Renal cortical epithelial cell (primary cell): ENCODE measurements at regions not wholly inside any gene's neighbourhood (a gene's known extent, or its start where the extent isn't known, plus 50 kb on each side); places are given as distances from the start of the nearest gene placed in this dataset.
A peak's percentile ranks its signal among the peaks of the same experiment; 100 is the strongest.

Experiments
- DNase-seq: peaks from one replicate; pipeline ENCODE4 v3.0.0-alpha.2; 2011; ENCODE audit warnings: low read depth

DNA sequence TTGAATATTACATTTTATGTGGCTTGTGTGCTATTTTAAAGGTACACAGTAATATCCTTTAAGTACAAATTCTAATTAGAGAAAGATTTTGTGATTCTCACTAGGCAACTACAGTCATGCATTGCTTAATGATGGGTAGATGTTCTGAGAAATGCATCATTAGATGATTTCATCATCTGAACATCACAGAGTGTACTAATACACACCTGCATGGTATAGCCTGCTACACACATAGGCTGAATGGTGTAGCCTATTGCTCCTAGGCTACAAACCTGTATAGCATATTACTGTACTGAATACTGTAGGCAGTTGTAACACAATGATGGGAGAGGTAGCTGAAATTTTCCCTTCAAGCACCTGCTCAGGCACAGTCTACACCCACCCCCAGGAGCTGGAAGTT lies 217.4 kb upstream of the EOMES start:
- no peak for DNase-seq

GRCh38 chr3:27939940-27940339 lies 217.8 kb upstream of the EOMES start:
- DNase-seq = peak; percentile 32

- DNase-seq = peak; percentile 15
These were observed 221.0 kb upstream of the EOMES start for GRCh38 chr3:27943106-27943505.

DNA sequence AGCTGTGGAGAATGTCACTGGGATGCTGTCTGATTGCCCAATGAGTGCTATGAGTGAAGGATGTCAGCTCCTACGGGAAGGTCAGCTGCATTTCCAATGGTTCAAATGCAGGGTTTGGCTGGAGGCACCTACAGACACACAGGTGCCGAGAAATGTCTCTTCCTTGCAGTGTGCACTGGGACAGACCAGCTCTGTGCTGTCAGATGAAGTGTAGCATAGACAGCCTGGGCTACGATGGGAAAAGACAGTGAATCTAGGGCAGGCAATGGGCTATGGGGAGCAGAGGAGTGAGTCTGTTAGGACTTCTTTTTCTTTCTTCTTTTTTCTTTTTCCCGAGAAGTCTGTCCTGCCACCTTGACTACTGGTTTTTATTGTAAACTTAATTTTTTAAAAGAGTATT lies 223.1 kb upstream of the EOMES start:
- DNase-seq = no peak

DNA sequence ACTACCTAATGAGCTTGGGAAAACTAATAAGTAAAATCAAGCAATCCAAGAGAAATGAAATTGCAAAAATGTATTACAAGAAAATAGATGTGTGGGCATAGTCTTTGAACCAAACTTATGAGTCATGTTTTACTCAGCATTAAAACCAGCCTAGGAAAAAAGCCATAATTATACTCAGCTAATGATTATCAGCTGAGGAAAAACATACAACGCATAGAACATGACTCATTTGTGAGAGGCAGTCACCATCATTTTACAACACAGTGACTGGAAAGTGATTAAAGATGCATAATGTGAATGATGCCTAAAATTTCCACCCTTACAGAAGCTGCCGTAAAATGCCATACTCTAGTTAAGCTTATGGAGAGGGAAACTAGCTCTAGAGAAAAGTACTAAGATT lies 238.0 kb upstream of the EOMES start:
- peak; percentile 94 for DNase-seq

- DNase-seq = no peak
These were observed 241.4 kb upstream of the EOMES start for GRCh38 chr3:27963519-27963918.

DNA sequence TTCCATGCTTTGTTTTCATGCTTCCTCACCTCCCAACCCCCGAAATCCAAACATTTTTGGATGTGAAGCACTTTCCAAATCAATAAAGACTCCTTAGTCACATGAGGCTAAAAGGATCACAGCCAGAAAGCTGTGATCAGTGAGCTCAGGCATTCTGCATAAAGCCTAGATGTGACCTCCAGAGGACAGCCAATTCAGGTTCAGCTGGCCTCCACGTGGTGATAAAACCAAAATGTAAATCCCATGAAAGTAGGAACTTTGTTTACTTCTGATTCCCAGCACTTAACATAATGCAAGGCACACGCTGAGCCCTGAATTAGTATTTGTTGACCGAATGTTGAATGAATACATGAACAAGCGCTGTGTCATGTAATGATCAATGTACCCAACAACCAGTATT lies 249.5 kb upstream of the EOMES start:
- DNase-seq = no peak

DNA sequence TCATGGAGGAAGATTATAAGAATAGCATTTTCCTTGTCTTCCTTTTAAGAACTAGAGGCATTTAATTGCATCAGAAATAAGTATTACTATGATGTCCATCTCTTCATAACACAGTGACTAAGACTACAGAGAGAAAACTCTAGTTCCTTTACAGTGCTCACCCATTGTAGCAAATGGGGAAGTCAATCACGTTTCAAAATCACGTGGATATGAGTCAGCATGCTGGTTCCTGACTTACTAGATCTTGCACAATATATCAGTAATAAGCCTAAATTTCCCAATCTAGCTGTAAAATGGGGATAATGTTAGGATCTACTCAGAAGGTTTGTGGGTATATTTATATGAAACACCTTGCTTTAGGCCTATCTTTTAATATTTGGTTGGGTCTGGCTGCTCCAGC lies 254.8 kb upstream of the EOMES start:
- DNase-seq = peak; percentile 89

DNA sequence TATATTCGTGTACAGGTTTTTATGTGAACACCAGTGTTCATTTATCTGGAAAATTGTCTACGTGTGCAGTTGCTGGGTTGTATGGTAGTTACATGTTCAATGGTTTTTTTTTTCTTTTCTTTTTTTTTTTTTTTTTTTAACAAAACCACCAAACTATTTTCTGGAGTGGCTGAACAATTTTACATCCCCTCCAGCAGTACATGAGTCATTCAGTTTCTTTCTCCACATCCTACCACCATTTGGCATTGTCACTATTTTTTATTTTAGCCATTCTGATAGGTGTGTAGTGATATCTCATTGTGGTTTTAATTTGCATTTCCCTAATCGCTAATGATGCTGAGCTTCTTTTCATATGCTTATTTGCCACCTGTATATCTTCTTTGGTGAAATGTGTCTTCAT lies 256.3 kb upstream of the EOMES start:
- DNase-seq = peak; percentile 45

DNA sequence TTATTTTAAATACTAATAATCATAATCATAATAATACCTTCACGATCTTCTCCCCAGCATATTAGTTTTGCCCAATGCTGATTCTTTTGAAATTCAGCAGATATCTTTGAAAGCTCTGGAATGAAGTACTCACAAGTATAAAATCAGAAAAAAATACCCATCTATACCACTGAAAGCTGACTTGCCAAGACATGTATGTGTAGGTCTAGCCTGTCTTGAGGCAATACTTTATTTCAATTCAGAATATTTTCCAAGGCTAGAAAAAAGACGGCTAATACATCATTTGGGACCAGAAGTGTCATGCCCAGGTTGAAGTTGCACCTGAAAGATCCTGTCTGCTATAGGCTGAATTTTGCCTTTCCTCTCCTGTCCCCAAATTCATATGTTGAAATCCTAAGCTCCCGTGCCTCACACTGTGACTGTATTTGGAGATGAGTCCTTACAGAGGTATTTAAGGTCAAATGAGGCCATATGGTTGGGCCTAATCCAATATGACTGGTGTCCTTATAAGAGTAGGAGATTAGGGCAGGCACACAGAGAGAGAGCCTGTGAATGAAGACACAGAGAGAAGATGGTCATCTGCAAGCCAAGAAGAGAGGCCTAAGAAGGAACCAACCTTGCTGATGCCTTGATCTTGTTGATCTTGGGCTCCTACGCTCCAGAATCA lies 255.9 kb upstream of the CMC1 start:
- DNase-seq = no peak

DNA sequence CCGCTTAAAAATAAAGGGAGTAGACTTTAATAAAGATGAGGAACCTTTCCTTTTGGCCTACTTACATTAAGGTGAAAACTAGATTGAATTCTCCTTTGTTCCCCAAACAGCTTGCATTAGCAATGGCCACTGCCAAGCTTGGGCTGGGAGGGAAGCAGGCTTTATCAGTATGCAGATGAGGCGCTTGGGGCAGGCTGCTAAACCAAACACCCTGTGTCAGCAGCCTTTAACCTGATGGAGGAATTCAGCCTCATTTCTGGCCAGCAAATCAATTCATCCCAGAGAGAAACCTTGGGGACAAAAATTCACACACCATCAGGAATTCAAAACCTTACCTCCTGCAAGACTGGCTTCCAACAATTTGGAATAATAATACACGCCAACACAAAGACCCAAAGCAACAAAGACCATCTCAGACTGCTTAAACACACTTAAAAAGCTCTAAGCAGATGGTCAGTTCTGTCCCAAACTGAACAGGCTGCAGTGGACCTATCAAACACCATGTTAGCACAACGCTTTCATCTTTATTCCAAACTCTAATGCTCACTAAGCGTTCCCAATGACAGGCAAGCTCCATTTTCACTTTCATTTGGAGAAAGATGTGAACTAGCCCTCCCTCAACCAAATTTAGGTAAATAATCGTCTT lies 255.1 kb upstream of the CMC1 start:
- no peak for DNase-seq

GRCh38 chr3:27990324-27990723 lies 251.1 kb upstream of the CMC1 start:
- DNase-seq = no peak

DNA sequence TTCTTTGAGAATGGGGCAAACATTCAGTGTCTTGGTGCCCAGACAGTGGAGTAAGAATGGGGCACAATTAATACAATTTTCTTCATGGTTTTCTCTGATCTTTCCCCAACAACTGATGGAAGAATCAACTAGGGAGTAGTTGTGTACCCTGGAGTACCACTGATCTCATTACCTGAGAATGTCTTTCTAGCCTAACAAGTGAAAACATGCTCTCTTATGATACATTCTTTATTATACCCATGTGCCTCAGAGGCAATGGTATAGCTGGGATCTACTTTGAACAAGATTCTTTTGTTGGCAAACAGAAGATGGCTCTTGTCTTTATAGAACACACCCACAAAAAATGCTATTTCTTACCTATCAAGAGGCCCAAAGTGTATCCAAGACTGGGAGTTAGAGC lies 250.6 kb upstream of the CMC1 start:
- no peak for DNase-seq

DNA sequence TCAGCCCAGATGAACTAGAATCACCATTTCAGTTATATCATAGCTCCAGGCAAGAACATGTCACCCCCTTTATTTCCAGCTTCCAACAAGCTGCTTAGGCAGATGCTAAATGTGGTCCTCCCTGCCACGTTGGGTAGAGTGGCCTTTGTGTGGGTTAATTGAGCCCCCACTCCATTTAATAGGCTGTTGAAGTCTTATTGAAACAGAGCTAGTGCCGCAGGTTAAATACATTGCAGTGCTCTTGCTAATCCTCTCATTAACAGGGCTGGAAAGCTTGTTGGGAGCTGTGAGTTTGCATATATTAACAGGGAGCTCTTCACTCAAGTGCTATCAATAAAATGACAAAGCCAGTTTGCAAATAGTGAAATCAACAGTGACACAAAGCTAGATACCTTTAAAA lies 248.4 kb upstream of the CMC1 start:
- DNase-seq = peak; percentile 52

GRCh38 chr3:28000608-28001007 lies 240.8 kb upstream of the CMC1 start:
- DNase-seq = no peak

DNA sequence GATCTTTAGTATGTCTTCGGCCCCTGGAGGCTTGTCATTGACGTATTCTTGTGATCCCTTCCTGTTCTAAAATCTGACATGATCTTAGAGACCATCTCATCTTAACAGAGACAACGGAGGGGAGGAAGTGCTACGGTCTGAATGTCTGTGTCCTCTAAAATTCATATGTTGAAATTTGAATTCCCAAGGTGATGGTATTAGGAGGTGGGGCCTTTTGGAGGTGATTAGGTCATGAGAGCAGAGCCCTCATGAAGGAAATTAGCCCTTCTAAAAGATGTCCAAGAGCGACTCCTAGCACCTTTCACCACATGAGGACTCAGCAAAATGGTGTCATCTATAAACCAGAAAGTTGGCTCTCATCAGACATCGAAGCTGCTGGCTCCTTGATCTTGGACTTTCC lies 233.2 kb upstream of the CMC1 start:
- no peak for DNase-seq

DNA sequence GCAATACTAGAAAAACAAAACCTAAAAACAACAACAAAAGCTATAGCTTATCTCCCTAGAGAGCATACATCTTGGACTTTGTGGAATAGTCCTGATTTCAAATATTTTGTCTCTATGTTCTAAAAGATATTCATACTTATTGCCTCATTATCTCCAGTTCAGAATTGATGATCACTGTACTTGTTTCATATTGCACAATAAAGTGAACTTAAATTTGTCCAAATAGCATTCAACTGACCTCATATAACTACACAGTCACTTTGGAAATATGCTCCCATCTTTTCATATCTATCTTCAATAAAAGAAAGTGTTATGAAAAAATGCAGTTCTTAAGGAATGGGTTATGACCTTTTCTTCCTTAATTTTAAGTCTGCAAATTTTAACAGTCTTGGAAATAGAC lies 228.6 kb upstream of the CMC1 start:
- DNase-seq = no peak

DNA sequence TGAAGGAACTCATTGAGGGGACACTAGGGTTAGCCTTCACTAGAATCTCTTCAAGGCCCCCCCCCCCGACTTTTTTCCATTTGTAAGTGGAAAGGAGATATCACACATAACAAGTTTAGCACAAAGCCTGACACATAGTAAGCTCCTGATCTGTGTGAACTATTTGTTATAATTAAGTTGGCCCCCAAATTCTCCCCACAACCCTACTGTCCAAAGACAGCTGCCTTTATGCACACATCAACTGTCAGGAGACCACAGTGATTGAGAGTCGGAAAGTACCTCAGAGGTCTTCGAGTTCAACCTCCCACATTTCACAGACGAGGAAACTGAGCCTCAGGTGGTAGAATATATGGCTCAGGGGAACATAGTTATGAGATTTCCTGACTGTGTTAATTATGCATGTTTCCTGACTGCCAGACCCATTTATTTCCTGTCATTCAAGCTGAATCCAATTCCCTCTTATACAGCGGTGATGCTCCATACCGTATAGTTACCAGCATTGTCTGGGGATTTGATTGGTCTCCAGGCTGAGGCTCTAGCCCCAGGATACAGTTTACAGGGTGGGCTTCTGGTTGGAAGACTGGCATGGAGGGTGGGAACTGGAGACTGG lies 227.4 kb upstream of the CMC1 start:
- no peak for DNase-seq

DNA sequence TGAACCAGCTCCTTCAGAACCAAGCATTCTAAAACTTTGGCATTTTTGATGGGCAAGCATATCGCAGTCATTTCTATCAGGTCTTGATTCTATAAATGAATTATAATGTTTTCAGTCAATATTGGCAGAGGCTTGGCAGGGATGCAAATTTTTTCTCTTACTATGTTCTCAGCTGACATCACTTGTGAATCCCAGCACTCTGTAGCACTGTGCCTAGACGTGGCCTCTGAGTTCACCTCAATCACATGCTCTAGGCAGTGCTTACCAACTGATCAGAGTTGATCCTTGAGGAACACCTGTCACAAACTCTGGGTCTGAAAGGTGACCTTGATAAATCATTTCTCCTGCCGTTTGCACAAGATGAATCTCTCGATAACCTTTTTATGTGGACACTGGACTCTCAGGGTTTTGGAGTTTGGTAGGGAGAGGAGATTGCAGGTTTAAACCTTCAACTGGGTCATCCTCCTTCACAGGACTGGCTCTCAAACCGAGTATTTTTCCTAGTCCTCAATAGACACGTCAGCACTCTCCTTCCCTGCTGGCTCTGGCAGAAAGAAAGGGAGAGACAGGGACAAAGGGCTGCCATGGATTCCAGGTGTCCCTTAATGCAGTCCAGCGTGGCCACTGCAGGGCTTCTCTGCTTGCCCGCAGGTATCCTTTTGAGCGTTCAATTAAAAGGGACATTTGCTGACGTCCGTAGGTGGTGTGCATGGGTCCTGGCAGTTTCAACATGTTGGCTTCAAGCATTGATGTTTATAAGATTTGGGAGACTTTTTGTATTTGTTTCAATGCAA lies 222.3 kb upstream of the CMC1 start:
- no peak for DNase-seq

DNA sequence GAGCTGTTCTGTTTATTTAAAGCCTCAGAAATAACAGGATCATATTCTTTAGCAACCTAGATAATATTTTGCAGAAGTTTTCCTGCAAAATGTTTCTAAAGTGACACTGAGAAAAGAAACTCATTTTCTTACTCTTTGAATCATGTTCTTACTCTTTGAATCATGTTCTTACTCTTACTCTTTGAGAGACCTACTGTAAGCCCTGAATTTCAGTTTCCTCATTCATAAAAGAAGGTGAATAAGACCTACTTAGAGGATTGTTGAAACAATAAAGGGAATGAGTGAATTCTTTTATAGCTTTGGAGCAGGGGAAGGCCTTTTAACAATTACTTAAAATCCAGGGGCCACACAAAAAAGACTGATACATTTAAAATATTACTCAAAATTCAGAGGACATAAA lies 221.7 kb upstream of the CMC1 start:
- DNase-seq = no peak

- DNase-seq = peak; percentile 14
These were observed 218.5 kb upstream of the CMC1 start for GRCh38 chr3:28022916-28023315.

DNA sequence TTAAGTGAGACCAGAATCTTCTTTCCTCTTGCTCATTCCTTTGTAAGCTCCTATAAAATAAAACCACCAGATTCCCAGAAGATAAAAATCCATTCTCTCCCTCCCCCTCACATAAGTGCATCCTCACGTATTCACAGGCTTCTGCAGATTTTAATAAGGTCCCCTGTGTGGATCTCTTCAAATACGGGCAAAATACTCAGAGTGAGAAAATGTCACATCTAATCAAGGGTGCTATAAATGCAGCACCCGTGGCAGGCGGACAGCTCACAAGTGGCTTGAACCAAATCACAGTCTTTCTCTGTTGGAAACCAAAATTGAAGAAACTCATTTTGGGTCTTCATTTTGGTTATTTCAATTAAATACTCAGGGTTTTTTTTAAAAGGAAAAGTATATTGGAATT lies 212.9 kb upstream of the CMC1 start:
- no peak for DNase-seq
